ENCODE measurements at regions not wholly inside any gene's neighbourhood (a gene's known extent, or its start where the extent isn't known, plus 50 kb on each side); places are given as distances from the start of the nearest gene placed in this dataset.

GRCh38 chr1:115183158-115183557, 93.9 kb upstream of the TSPAN2 start:
- Mint-ChIP-seq H3K27me3 (peaks cover 24% of the 10 kb centered on the region), H3K4me3 (no peak overlapping the region), H3K4me1 (peaks cover 5% of the 10 kb centered on the region), H3K27ac (no peak overlapping the region), H3K36me3 (ENCODE audit: low read depth) (no peaks in the 10 kb centered on the region)
- DNase-seq (no peak), ATAC-seq (no peak)
- H3K9me3 ChIP-seq (ENCODE audit: control insufficient read depth, low read length, poor library complexity, severe bottlenecking) = no peaks in the 10 kb centered on the region

GRCh38 chr1:115182012-115182715, 92.9 kb upstream of the TSPAN2 start:
- H3K4me1 Mint-ChIP-seq = peaks cover 5% of the 10 kb centered on the region
- DNase-seq (no peak), ATAC-seq (no peak)
- H3K36me3 Mint-ChIP-seq (ENCODE audit: low read depth) = no peaks in the 10 kb centered on the region
- H3K27me3 Mint-ChIP-seq = peaks cover 24% of the 10 kb centered on the region
- no peak overlapping the region for H3K27ac Mint-ChIP-seq
- H3K9me3 ChIP-seq (ENCODE audit: control insufficient read depth, low read length, poor library complexity, severe bottlenecking) = no peaks in the 10 kb centered on the region
- no peak overlapping the region for H3K4me3 Mint-ChIP-seq

- Mint-ChIP-seq H3K4me1 (peaks cover 5% of the 10 kb centered on the region), H3K36me3 (ENCODE audit: low read depth) (no peaks in the 10 kb centered on the region), H3K4me3 (no peak overlapping the region), H3K27me3 (peaks cover 24% of the 10 kb centered on the region), H3K27ac (no peak overlapping the region)
- H3K9me3 ChIP-seq (ENCODE audit: control insufficient read depth, low read length, poor library complexity, severe bottlenecking) = no peaks in the 10 kb centered on the region
- no peak for ATAC-seq
- no peak for DNase-seq
Measured at GRCh38 chr1:115181231-115181630, 91.9 kb upstream of the TSPAN2 start.

GRCh38 chr1:115179397-115180079, 90.2 kb upstream of the TSPAN2 start:
- no peaks in the 10 kb centered on the region for H3K9me3 ChIP-seq (ENCODE audit: control insufficient read depth, low read length, poor library complexity, severe bottlenecking)
- peak overlapping the region; percentile 69 for H3K27ac Mint-ChIP-seq
- peaks cover 31% of the 10 kb centered on the region for H3K27me3 Mint-ChIP-seq
- DNase-seq (no peak), ATAC-seq (no peak)
- no peaks in the 10 kb centered on the region for H3K36me3 Mint-ChIP-seq (ENCODE audit: low read depth)
- no peak overlapping the region for H3K4me3 Mint-ChIP-seq
- H3K4me1 Mint-ChIP-seq = peaks cover 2% of the 10 kb centered on the region

GRCh38 chr1:115176189-115176588, 86.9 kb upstream of the TSPAN2 start:
- Mint-ChIP-seq H3K4me1 (no peaks in the 10 kb centered on the region), H3K36me3 (ENCODE audit: low read depth) (peaks cover 3% of the 10 kb centered on the region), H3K27me3 (peaks cover 45% of the 10 kb centered on the region), H3K27ac (no peak overlapping the region), H3K4me3 (no peak overlapping the region)
- H3K9me3 ChIP-seq (ENCODE audit: control insufficient read depth, low read length, poor library complexity, severe bottlenecking) = no peaks in the 10 kb centered on the region
- DNase-seq (no peak), ATAC-seq (no peak)

GRCh38 chr1:115175596-115175995, 86.3 kb upstream of the TSPAN2 start:
- H3K27ac Mint-ChIP-seq = no peak overlapping the region
- no peak overlapping the region for H3K4me3 Mint-ChIP-seq
- no peaks in the 10 kb centered on the region for H3K4me1 Mint-ChIP-seq
- no peaks in the 10 kb centered on the region for H3K9me3 ChIP-seq (ENCODE audit: control insufficient read depth, low read length, poor library complexity, severe bottlenecking)
- peaks cover 3% of the 10 kb centered on the region for H3K36me3 Mint-ChIP-seq (ENCODE audit: low read depth)
- DNase-seq (no peak), ATAC-seq (no peak)
- H3K27me3 Mint-ChIP-seq = peaks cover 47% of the 10 kb centered on the region

- H3K36me3 Mint-ChIP-seq (ENCODE audit: low read depth) = peaks cover 4% of the 10 kb centered on the region
- DNase-seq (no peak), ATAC-seq (no peak)
- H3K27ac Mint-ChIP-seq = no peak overlapping the region
- H3K9me3 ChIP-seq (ENCODE audit: control insufficient read depth, low read length, poor library complexity, severe bottlenecking) = no peaks in the 10 kb centered on the region
- H3K4me3 Mint-ChIP-seq = no peak overlapping the region
- H3K4me1 Mint-ChIP-seq = no peaks in the 10 kb centered on the region
- peaks cover 47% of the 10 kb centered on the region for H3K27me3 Mint-ChIP-seq
Measured at GRCh38 chr1:115173151-115173550, 83.8 kb upstream of the TSPAN2 start.

GRCh38 chr1:115172270-115172669, 83.0 kb upstream of the TSPAN2 start:
- H3K36me3 Mint-ChIP-seq (ENCODE audit: low read depth) = peaks cover 6% of the 10 kb centered on the region
- H3K4me3 Mint-ChIP-seq = no peak overlapping the region

GRCh38 chr1:115170961-115171392, 81.7 kb upstream of the TSPAN2 start:
- DNase-seq (no peak), ATAC-seq (no peak)
- Mint-ChIP-seq H3K27me3 (peaks cover 65% of the 10 kb centered on the region), H3K4me3 (no peak overlapping the region), H3K36me3 (ENCODE audit: low read depth) (peaks cover 6% of the 10 kb centered on the region), H3K4me1 (no peaks in the 10 kb centered on the region), H3K27ac (no peak overlapping the region)
- H3K9me3 ChIP-seq (ENCODE audit: control insufficient read depth, low read length, poor library complexity, severe bottlenecking) = no peaks in the 10 kb centered on the region

More at GRCh38 chr1:115172270-115172669, 83.0 kb upstream of the TSPAN2 start:
- Mint-ChIP-seq H3K27ac (no peak overlapping the region), H3K27me3 (peaks cover 56% of the 10 kb centered on the region), H3K4me1 (no peaks in the 10 kb centered on the region)
- no peak for ATAC-seq
- H3K9me3 ChIP-seq (ENCODE audit: control insufficient read depth, low read length, poor library complexity, severe bottlenecking) = no peaks in the 10 kb centered on the region
- DNase-seq = no peak

GRCh38 chr1:115170377-115170776, 81.1 kb upstream of the TSPAN2 start:
- no peak for ATAC-seq
- Mint-ChIP-seq H3K27me3 (peaks cover 67% of the 10 kb centered on the region), H3K27ac (no peak overlapping the region), H3K36me3 (ENCODE audit: low read depth) (peaks cover 6% of the 10 kb centered on the region), H3K4me3 (no peak overlapping the region), H3K4me1 (no peaks in the 10 kb centered on the region)
- H3K9me3 ChIP-seq (ENCODE audit: control insufficient read depth, low read length, poor library complexity, severe bottlenecking) = no peaks in the 10 kb centered on the region
- DNase-seq = no peak

- DNase-seq = no peak
- H3K27ac Mint-ChIP-seq = no peak overlapping the region
- no peak overlapping the region for H3K4me3 Mint-ChIP-seq
Measured at GRCh38 chr1:115168026-115168425, 78.7 kb upstream of the TSPAN2 start.

GRCh38 chr1:115166531-115167091, 77.3 kb upstream of the TSPAN2 start:
- peaks cover 6% of the 10 kb centered on the region for H3K36me3 Mint-ChIP-seq (ENCODE audit: low read depth)
- no peak for ATAC-seq

More at GRCh38 chr1:115168026-115168425, 78.7 kb upstream of the TSPAN2 start:
- H3K4me1 Mint-ChIP-seq = no peaks in the 10 kb centered on the region
- H3K27me3 Mint-ChIP-seq = peaks cover 70% of the 10 kb centered on the region
- H3K36me3 Mint-ChIP-seq (ENCODE audit: low read depth) = peaks cover 9% of the 10 kb centered on the region
- H3K9me3 ChIP-seq (ENCODE audit: control insufficient read depth, low read length, poor library complexity, severe bottlenecking) = no peaks in the 10 kb centered on the region
- ATAC-seq = no peak

GRCh38 chr1:115165776-115166175, 76.5 kb upstream of the TSPAN2 start:
- DNase-seq = no peak
- Mint-ChIP-seq H3K4me3 (no peak overlapping the region), H3K36me3 (ENCODE audit: low read depth) (peaks cover 6% of the 10 kb centered on the region), H3K4me1 (no peaks in the 10 kb centered on the region), H3K27ac (no peak overlapping the region), H3K27me3 (peaks cover 50% of the 10 kb centered on the region)
- no peak for ATAC-seq
- no peaks in the 10 kb centered on the region for H3K9me3 ChIP-seq (ENCODE audit: control insufficient read depth, low read length, poor library complexity, severe bottlenecking)

More at GRCh38 chr1:115166531-115167091, 77.3 kb upstream of the TSPAN2 start:
- H3K4me1 Mint-ChIP-seq = no peaks in the 10 kb centered on the region
- no peak overlapping the region for H3K4me3 Mint-ChIP-seq
- H3K27ac Mint-ChIP-seq = no peak overlapping the region
- DNase-seq = no peak
- H3K9me3 ChIP-seq (ENCODE audit: control insufficient read depth, low read length, poor library complexity, severe bottlenecking) = no peaks in the 10 kb centered on the region
- H3K27me3 Mint-ChIP-seq = peaks cover 58% of the 10 kb centered on the region

Measured in T-helper 17 cell (primary cell).